ENCODE measurements at regions not wholly inside any gene's neighbourhood (a gene's known extent, or its start where the extent isn't known, plus 50 kb on each side); places are given as distances from the start of the nearest gene placed in this dataset.
"Not testable (repeated sequence)": the region's sequence is repeated elsewhere in the genome, so short reads cannot be mapped to it uniquely, and the experiment has no call there.

GRCh38 chr9:31870276-31870675, 514.2 kb upstream of the ACO1 start:
- in situ Hi-C loops (cut with HindIII; ENCODE audit: low sequenced_read_pairs), result no loop called here
- no peak for DNase-seq (ENCODE audit: low spot score)

- DNase-seq (ENCODE audit: low spot score), result no peak
- in situ Hi-C loops (cut with HindIII; ENCODE audit: low sequenced_read_pairs), result no loop called here
These were observed 510.7 kb upstream of the ACO1 start for GRCh38 chr9:31873722-31874121.

- DNase-seq (ENCODE audit: low spot score), result no peak
- in situ Hi-C loops (cut with HindIII; ENCODE audit: low sequenced_read_pairs), result no loop called here
These were observed 490.4 kb upstream of the ACO1 start for GRCh38 chr9:31894008-31894407.

GRCh38 chr9:31908158-31908890, 476.1 kb upstream of the ACO1 start:
- in situ Hi-C loops (cut with HindIII; ENCODE audit: low sequenced_read_pairs), result no loop called here
- no peak for DNase-seq (ENCODE audit: low spot score)

GRCh38 chr9:31908891-31909480, 475.5 kb upstream of the ACO1 start:
- in situ Hi-C loops (cut with HindIII; ENCODE audit: low sequenced_read_pairs), result no loop called here
- DNase-seq (ENCODE audit: low spot score), result no peak

- no peak for DNase-seq (ENCODE audit: low spot score)
- in situ Hi-C loops (cut with HindIII; ENCODE audit: low sequenced_read_pairs), result no loop called here
These were observed 471.8 kb upstream of the ACO1 start for GRCh38 chr9:31912636-31913035.

GRCh38 chr9:31916591-31917241, 467.7 kb upstream of the ACO1 start:
- in situ Hi-C loops (cut with HindIII; ENCODE audit: low sequenced_read_pairs), result no loop called here

GRCh38 chr9:31937737-31938136, 446.7 kb upstream of the ACO1 start:
- in situ Hi-C loops (cut with HindIII; ENCODE audit: low sequenced_read_pairs); DNase-seq (ENCODE audit: low spot score): not testable (repeated sequence)

More at GRCh38 chr9:31916591-31917241, 467.7 kb upstream of the ACO1 start:
- no peak for DNase-seq (ENCODE audit: low spot score)

GRCh38 chr9:31950756-31951155, 433.7 kb upstream of the ACO1 start:
- in situ Hi-C loops (cut with HindIII; ENCODE audit: low sequenced_read_pairs), result no loop called here
- no peak for DNase-seq (ENCODE audit: low spot score)

GRCh38 chr9:31958572-31958971, 425.9 kb upstream of the ACO1 start:
- in situ Hi-C loops (cut with HindIII; ENCODE audit: low sequenced_read_pairs), result no loop called here
- no peak for DNase-seq (ENCODE audit: low spot score)

GRCh38 chr9:31969552-31969951, 414.9 kb upstream of the ACO1 start:
- in situ Hi-C loops (cut with HindIII; ENCODE audit: low sequenced_read_pairs), result no loop called here
- DNase-seq (ENCODE audit: low spot score), result no peak

GRCh38 chr9:31983895-31984294, 400.5 kb upstream of the ACO1 start:
- in situ Hi-C loops (cut with HindIII; ENCODE audit: low sequenced_read_pairs), result no loop called here
- no peak for DNase-seq (ENCODE audit: low spot score)

GRCh38 chr9:31996331-31996730, 388.1 kb upstream of the ACO1 start:
- DNase-seq (ENCODE audit: low spot score), result no peak
- in situ Hi-C loops (cut with HindIII; ENCODE audit: low sequenced_read_pairs), result no loop called here

GRCh38 chr9:32004431-32005076, 379.9 kb upstream of the ACO1 start:
- no peak for DNase-seq (ENCODE audit: low spot score)
- in situ Hi-C loops (cut with HindIII; ENCODE audit: low sequenced_read_pairs), result no loop called here

- in situ Hi-C loops (cut with HindIII; ENCODE audit: low sequenced_read_pairs), result no loop called here
These were observed 374.1 kb upstream of the ACO1 start for GRCh38 chr9:32010322-32010721.

GRCh38 chr9:32011049-32011448, 373.4 kb upstream of the ACO1 start:
- DNase-seq (ENCODE audit: low spot score), result no peak
- in situ Hi-C loops (cut with HindIII; ENCODE audit: low sequenced_read_pairs), result no loop called here

More at GRCh38 chr9:32010322-32010721, 374.1 kb upstream of the ACO1 start:
- DNase-seq (ENCODE audit: low spot score), result no peak

GRCh38 chr9:32015795-32016194, 368.6 kb upstream of the ACO1 start:
- no peak for DNase-seq (ENCODE audit: low spot score)
- in situ Hi-C loops (cut with HindIII; ENCODE audit: low sequenced_read_pairs), result no loop called here

- in situ Hi-C loops (cut with HindIII; ENCODE audit: low sequenced_read_pairs), result no loop called here
- DNase-seq (ENCODE audit: low spot score), result no peak
These were observed 338.9 kb upstream of the ACO1 start for GRCh38 chr9:32045513-32045912.

GRCh38 chr9:32067261-32067660, 317.2 kb upstream of the ACO1 start:
- in situ Hi-C loops (cut with HindIII; ENCODE audit: low sequenced_read_pairs), result no loop called here
- no peak for DNase-seq (ENCODE audit: low spot score)

- no peak for DNase-seq (ENCODE audit: low spot score)
- in situ Hi-C loops (cut with HindIII; ENCODE audit: low sequenced_read_pairs), result no loop called here
These were observed 315.2 kb upstream of the ACO1 start for GRCh38 chr9:32069169-32069813.

Measured in G401 (cell line).